Epidermal melanocyte (primary cell): ENCODE measurements at regions not wholly inside any gene's neighbourhood (a gene's known extent, or its start where the extent isn't known, plus 50 kb on each side); places are given as distances from the start of the nearest gene placed in this dataset.

Experiments used
- DNase-seq: peaks from one replicate; pipeline ENCODE4 v3.0.0; 2011; ENCODE audit warnings: low spot score; ENCODE audit not compliant: insufficient read length

GRCh38 chr4:30667919-30668318 is 52.2 kb upstream of the PCDH7 start:
- no peak for DNase-seq

GRCh38 chr4:30670206-30670605 is 50.0 kb upstream of the PCDH7 start:
- no peak for DNase-seq
